Activated CD8-positive, alpha-beta memory T cell treated with anti-CD3 and anti-CD28 coated beads, Interleukin-2, amount 10 ng/mL, durations not matched to agents 7 days and 5 days (primary cell): ENCODE measurements at regions not wholly inside any gene's neighbourhood (a gene's known extent, or its start where the extent isn't known, plus 50 kb on each side); places are given as distances from the start of the nearest gene placed in this dataset.
"Not testable (repeated sequence)": the region's sequence is repeated elsewhere in the genome, so short reads cannot be mapped to it uniquely, and the experiment has no call there.

Experiments used
- ATAC-seq: fragments of 150-1000 bp; cut with Tn5 transposase; one replicate; pipeline ENCODE4 v1.10.0; 2021; ENCODE audit warnings: moderate library complexity
- CTCF ChIA-PET: fragments of 350-600 bp; sonication (Branson Sonifier 250); formaldehyde crosslinking; loops from one replicate; lab custom pipeline; 2021; ENCODE audit warnings: antibody characterized with exemption; lab: Charles Lee
- DNase-seq: peaks from one replicate; pipeline ENCODE4 v3.0.0-alpha.2; 2020
- H3K27ac Mint-ChIP-seq: one replicate; pipeline ENCODE4 v1.8.0; 2021; ENCODE audit warnings: mild to moderate bottlenecking, mixed read lengths
- H3K27me3 Mint-ChIP-seq: one replicate; pipeline ENCODE4 v1.8.0; 2021; ENCODE audit warnings: mixed read lengths
- H3K36me3 Mint-ChIP-seq: one replicate; pipeline ENCODE4 v1.8.0; 2021; ENCODE audit warnings: mild to moderate bottlenecking, mixed read lengths
- H3K4me1 Mint-ChIP-seq: one replicate; pipeline ENCODE4 v1.8.0; 2021; ENCODE audit warnings: mixed read lengths
- H3K4me3 Mint-ChIP-seq: one replicate; pipeline ENCODE4 v1.8.0; 2021; ENCODE audit warnings: mild to moderate bottlenecking, moderate library complexity, mixed read lengths
- H3K9me3 Mint-ChIP-seq: one replicate; pipeline ENCODE4 v1.8.0; 2022; ENCODE audit warnings: low read depth, mixed read lengths

GRCh38 chr13:50744116-50744660 lies 99.3 kb downstream of the DLEU7 start:
- no peak overlapping the region for H3K4me3 Mint-ChIP-seq
- peaks cover 10% of the 10 kb centered on the region for H3K4me1 Mint-ChIP-seq
- peaks cover 5% of the 10 kb centered on the region for H3K27me3 Mint-ChIP-seq
- ATAC-seq (no peak), DNase-seq (no peak)
- CTCF ChIA-PET = no interaction called here
- peaks cover 4% of the 10 kb centered on the region for H3K36me3 Mint-ChIP-seq
- H3K27ac Mint-ChIP-seq = no peak overlapping the region
- H3K9me3 Mint-ChIP-seq = no peaks in the 10 kb centered on the region

- H3K4me3 Mint-ChIP-seq = no peak overlapping the region
These were observed 97.9 kb downstream of the DLEU7 start for GRCh38 chr13:50745542-50746115.

GRCh38 chr13:50747737-50748350 lies 95.6 kb downstream of the DLEU7 start:
- H3K36me3 Mint-ChIP-seq = no peaks in the 10 kb centered on the region
- peaks cover 3% of the 10 kb centered on the region for H3K4me1 Mint-ChIP-seq
- H3K27me3 Mint-ChIP-seq = peaks cover 15% of the 10 kb centered on the region
- ATAC-seq (no peak), DNase-seq (no peak)
- H3K27ac Mint-ChIP-seq = no peak overlapping the region
- H3K4me3 Mint-ChIP-seq = no peak overlapping the region
- H3K9me3 Mint-ChIP-seq = no peaks in the 10 kb centered on the region
- CTCF ChIA-PET = no interaction called here

More at GRCh38 chr13:50745542-50746115, 97.9 kb downstream of the DLEU7 start:
- CTCF ChIA-PET = no interaction called here
- ATAC-seq = no peak
- peaks cover 3% of the 10 kb centered on the region for H3K36me3 Mint-ChIP-seq
- H3K9me3 Mint-ChIP-seq = no peaks in the 10 kb centered on the region
- no peak overlapping the region for H3K27ac Mint-ChIP-seq
- peaks cover 9% of the 10 kb centered on the region for H3K4me1 Mint-ChIP-seq
- H3K27me3 Mint-ChIP-seq = peaks cover 17% of the 10 kb centered on the region
- no peak for DNase-seq

GRCh38 chr13:50753221-50753620 lies 90.3 kb downstream of the DLEU7 start:
- H3K9me3 Mint-ChIP-seq, CTCF ChIA-PET: not testable (repeated sequence)

GRCh38 chr13:50755862-50756685 lies 87.4 kb downstream of the DLEU7 start:
- peak overlapping the region; percentile 12 for H3K27ac Mint-ChIP-seq
- ATAC-seq, H3K4me1 Mint-ChIP-seq, H3K4me3 Mint-ChIP-seq, H3K9me3 Mint-ChIP-seq, H3K36me3 Mint-ChIP-seq, CTCF ChIA-PET, H3K27me3 Mint-ChIP-seq, DNase-seq: not testable (repeated sequence)

More at GRCh38 chr13:50753221-50753620, 90.3 kb downstream of the DLEU7 start:
- H3K4me1 Mint-ChIP-seq, H3K4me3 Mint-ChIP-seq, DNase-seq, ATAC-seq, H3K36me3 Mint-ChIP-seq, H3K27ac Mint-ChIP-seq: not testable (repeated sequence)
- H3K27me3 Mint-ChIP-seq = peaks cover 15% of the 10 kb centered on the region

- ATAC-seq = no peak
- Mint-ChIP-seq H3K4me1 (peaks cover 9% of the 10 kb centered on the region), H3K27me3 (no peaks in the 10 kb centered on the region), H3K36me3 (no peaks in the 10 kb centered on the region), H3K4me3 (no peak overlapping the region), H3K9me3 (no peaks in the 10 kb centered on the region), H3K27ac (no peak overlapping the region)
- CTCF ChIA-PET = no interaction called here
- DNase-seq = no peak
These were observed 86.5 kb downstream of the DLEU7 start for GRCh38 chr13:50757008-50757407.

- CTCF ChIA-PET = interaction anchor here (1.0 kb wide), 1 partner anchor 153 kb away, joined by 3 read pairs; no protein-coding TSS in a partner anchor
These were observed 84.7 kb downstream of the DLEU7 start for GRCh38 chr13:50758796-50759195.

GRCh38 chr13:50760751-50761150 lies 82.7 kb downstream of the DLEU7 start:
- ATAC-seq = peak; percentile 67
- H3K27ac Mint-ChIP-seq = no peak overlapping the region
- CTCF ChIA-PET = no interaction called here
- peaks cover 9% of the 10 kb centered on the region for H3K4me1 Mint-ChIP-seq
- H3K4me3 Mint-ChIP-seq = no peak overlapping the region
- DNase-seq = peak; percentile 42
- H3K36me3 Mint-ChIP-seq = no peaks in the 10 kb centered on the region
- H3K9me3 Mint-ChIP-seq = no peaks in the 10 kb centered on the region
- H3K27me3 Mint-ChIP-seq = peaks cover 11% of the 10 kb centered on the region

More at GRCh38 chr13:50758796-50759195, 84.7 kb downstream of the DLEU7 start:
- H3K4me3 Mint-ChIP-seq = no peak overlapping the region
- H3K9me3 Mint-ChIP-seq = no peaks in the 10 kb centered on the region
- peaks cover 9% of the 10 kb centered on the region for H3K4me1 Mint-ChIP-seq
- peaks cover 2% of the 10 kb centered on the region for H3K27me3 Mint-ChIP-seq
- H3K36me3 Mint-ChIP-seq = no peaks in the 10 kb centered on the region
- H3K27ac Mint-ChIP-seq = no peak overlapping the region
- DNase-seq (no peak), ATAC-seq (no peak)

GRCh38 chr13:50761406-50761805 lies 82.1 kb downstream of the DLEU7 start:
- ATAC-seq (no peak), DNase-seq (no peak)
- H3K4me3 Mint-ChIP-seq = no peak overlapping the region
- no peaks in the 10 kb centered on the region for H3K36me3 Mint-ChIP-seq
- H3K27ac Mint-ChIP-seq = no peak overlapping the region
- H3K4me1 Mint-ChIP-seq = peaks cover 9% of the 10 kb centered on the region
- CTCF ChIA-PET = no interaction called here
- no peaks in the 10 kb centered on the region for H3K9me3 Mint-ChIP-seq
- peaks cover 14% of the 10 kb centered on the region for H3K27me3 Mint-ChIP-seq

GRCh38 chr13:50762969-50763567 lies 80.4 kb downstream of the DLEU7 start:
- CTCF ChIA-PET = no interaction called here
- no peak for ATAC-seq

GRCh38 chr13:50766013-50766412 lies 77.5 kb downstream of the DLEU7 start:
- CTCF ChIA-PET = no interaction called here
- peaks cover 20% of the 10 kb centered on the region for H3K27me3 Mint-ChIP-seq
- H3K27ac Mint-ChIP-seq = no peak overlapping the region
- ATAC-seq = no peak
- DNase-seq = no peak
- H3K4me3 Mint-ChIP-seq = no peak overlapping the region
- no peaks in the 10 kb centered on the region for H3K9me3 Mint-ChIP-seq
- H3K4me1 Mint-ChIP-seq = peaks cover 5% of the 10 kb centered on the region
- H3K36me3 Mint-ChIP-seq = no peaks in the 10 kb centered on the region

More at GRCh38 chr13:50762969-50763567, 80.4 kb downstream of the DLEU7 start:
- Mint-ChIP-seq H3K4me1 (peaks cover 9% of the 10 kb centered on the region), H3K36me3 (no peaks in the 10 kb centered on the region), H3K27me3 (peaks cover 15% of the 10 kb centered on the region), H3K27ac (no peak overlapping the region), H3K9me3 (no peaks in the 10 kb centered on the region), H3K4me3 (no peak overlapping the region)
- DNase-seq = no peak

- CTCF ChIA-PET = no interaction called here
- ATAC-seq = no peak
- Mint-ChIP-seq H3K36me3 (no peaks in the 10 kb centered on the region), H3K27ac (no peak overlapping the region), H3K4me3 (no peak overlapping the region), H3K4me1 (no peaks in the 10 kb centered on the region), H3K27me3 (peaks cover 26% of the 10 kb centered on the region), H3K9me3 (no peaks in the 10 kb centered on the region)
- no peak for DNase-seq
These were observed 76.8 kb downstream of the DLEU7 start for GRCh38 chr13:50766695-50767094.

GRCh38 chr13:50772881-50773280 lies 70.6 kb downstream of the DLEU7 start:
- H3K4me3 Mint-ChIP-seq, ATAC-seq, H3K36me3 Mint-ChIP-seq, H3K4me1 Mint-ChIP-seq, DNase-seq, H3K27ac Mint-ChIP-seq, H3K9me3 Mint-ChIP-seq, CTCF ChIA-PET: not testable (repeated sequence)
- peaks cover 20% of the 10 kb centered on the region for H3K27me3 Mint-ChIP-seq
